Hematopoietic multipotent progenitor cell treated with erythropoietin and hydrocortisone succinate and interleukin-3 and kit ligand, for 8 days (in vitro differentiated cells): ENCODE measurements at regions not wholly inside any gene's neighbourhood (a gene's known extent, or its start where the extent isn't known, plus 50 kb on each side); places are given as distances from the start of the nearest gene placed in this dataset.
"Not testable (repeated sequence)": the region's sequence is repeated elsewhere in the genome, so short reads cannot be mapped to it uniquely, and the experiment has no call there.

Experiments
- DNase-seq: peaks from one replicate; pipeline ENCODE4 v3.0.0-alpha.2; 2015

DNA sequence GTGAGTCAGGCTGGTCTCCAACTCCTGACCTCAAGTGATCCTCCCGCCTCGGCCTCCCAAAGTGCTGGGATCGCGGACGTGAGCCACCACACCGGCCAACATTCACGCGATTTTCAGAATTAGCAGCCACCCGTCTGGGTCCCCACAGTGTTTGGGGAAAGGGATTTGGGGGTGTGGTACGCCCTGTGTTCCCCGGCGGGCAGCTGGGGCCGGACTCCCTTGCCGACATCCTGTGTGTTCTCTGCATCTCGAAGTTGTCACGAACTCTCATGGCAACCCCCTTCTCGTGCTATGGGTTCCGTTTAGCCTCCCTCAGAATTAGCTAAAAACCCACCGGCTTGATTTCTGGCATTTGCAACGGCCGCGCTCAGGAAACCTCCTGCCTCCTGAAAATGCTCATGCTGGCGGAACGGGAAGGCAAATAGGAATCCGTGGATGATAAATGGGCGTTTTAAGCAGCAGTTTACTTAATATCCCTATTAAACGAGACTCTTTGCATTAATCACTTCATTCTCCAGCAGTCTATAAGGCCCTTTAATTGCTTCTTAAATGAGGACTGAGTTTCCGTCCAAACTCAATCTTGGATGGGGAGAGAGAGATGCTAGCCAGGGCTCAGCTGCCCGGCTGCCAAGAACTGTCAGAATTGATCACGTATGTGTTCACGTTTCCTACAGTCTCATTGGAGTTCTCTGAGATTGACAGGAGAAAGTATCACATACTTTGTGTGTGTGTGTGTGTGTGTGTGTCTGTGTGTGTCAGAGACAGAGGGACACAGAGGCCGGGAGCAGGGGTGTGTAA lies 78.9 kb upstream of the PPP2R3B start:
- DNase-seq = no peak

- DNase-seq = not testable (repeated sequence)
Observed at GRCh38 chrX:466836-467235, 80.1 kb upstream of the PPP2R3B start.

DNA sequence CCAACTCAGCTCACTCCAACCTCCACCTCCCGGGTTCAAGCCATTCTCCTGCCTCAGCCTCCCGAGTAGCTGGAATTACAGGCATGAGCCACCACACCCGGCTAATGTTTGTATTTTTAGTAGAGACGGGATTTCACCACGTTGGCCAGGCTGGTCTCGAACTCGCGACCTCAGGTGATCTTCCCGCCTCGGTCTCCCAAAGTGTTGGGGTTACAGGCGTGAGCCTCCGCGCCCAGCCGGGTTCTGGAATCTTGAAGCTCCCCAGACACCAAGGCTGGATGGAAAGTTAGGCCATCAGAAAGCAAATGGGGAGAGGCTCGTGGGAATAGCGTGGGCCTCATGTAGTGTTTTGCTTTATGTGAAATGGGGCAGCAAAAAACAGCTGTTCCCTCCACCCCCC lies 81.0 kb upstream of the PPP2R3B start:
- not testable (repeated sequence) for DNase-seq

GRCh38 chrX:468979-469378 lies 82.3 kb upstream of the PPP2R3B start:
- DNase-seq = no peak

DNA sequence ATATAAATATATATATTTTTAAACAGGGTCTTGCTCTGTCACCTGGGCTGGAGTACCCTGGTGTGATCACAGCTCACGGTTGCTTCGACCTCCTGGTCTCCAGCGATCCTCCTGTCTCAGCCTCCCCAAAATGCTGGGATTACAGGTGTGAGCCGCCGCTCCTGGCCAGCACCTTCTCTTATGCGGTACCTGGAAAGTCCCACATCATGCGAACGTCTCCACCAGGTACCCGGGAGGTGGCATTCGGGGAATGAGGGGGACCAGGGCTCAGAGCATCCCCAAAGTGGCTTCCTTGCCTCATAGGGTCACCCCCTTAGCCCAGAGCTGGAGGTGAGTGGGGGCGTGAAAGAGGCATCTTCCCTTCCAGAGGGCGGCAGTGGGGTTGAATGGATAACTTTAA lies 84.0 kb upstream of the PPP2R3B start:
- DNase-seq = no peak

GRCh38 chrX:471281-471680 lies 84.6 kb upstream of the PPP2R3B start:
- no peak for DNase-seq

DNA sequence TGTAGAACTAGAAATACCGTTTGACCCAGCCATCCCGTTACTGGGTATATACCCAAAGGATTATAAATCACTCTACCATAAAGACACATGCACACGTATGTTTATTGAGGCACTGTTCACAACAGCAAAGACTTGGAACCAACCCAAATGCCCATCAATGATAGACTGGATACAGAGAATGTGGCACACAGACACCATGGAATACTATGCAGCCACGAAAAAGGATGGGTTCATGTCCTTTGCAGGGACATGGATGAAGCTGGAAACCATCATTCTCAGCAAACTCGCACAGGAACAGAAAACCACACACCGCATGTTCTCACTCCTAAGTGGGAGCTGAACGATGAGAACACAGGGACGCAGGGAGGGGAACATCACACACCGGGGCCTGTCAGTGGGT lies 85.6 kb upstream of the PPP2R3B start:
- DNase-seq = not testable (repeated sequence)

DNA sequence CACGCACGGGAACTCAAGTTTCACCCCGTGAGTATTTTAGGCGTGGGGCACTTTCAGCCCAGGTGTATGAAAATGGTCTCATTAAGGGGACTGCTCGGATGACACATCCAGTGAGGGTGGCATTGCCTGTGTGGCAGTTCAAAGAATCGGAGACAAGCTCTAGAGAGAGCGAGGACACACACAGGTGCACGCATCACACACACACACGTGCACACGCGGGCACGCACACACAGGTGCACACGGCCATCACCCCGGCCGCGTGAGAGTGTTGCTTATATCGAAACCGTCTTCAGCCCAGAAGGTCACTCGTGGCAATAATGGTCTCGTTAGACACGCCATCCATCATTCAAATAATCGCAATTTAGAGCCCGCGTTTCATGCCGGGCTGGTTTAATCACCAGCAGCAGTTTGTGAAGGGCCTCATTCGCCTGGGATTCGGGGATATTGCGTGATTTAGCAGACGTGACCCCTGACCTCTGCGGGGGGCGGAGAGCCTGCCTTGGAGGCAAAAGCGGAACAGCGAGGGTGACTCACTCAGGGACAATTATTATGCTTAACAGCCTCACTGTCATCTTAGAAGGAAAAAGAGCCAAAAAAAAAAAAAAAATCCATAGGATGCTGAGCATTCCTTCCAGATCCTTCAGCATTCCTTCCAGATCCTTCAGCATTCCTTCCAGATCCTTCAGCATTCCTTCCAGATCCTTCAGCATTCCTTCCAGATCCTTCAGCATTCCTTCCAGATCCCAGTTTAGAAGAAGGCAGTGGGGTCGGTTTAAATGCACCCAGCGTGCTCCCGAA lies 89.4 kb upstream of the PPP2R3B start:
- DNase-seq = no peak

DNA sequence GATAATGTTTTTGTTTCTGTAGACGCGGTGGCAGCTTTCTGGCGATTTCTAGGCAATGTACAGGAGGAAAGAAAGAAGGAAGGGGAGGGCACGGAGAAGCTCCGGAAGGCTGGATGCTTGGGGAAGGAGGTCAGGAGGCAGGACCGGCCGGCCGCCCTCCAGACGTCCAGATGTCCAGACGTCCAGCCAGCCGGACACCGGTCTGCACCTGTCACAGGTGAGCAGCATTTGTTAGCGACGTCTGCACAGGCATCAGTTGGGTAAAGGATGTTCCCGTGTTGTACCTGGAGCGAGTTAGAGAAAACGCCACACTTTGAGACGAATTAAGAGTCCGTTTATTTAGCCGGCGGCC lies 90.0 kb upstream of the PPP2R3B start:
- DNase-seq = no peak

DNA sequence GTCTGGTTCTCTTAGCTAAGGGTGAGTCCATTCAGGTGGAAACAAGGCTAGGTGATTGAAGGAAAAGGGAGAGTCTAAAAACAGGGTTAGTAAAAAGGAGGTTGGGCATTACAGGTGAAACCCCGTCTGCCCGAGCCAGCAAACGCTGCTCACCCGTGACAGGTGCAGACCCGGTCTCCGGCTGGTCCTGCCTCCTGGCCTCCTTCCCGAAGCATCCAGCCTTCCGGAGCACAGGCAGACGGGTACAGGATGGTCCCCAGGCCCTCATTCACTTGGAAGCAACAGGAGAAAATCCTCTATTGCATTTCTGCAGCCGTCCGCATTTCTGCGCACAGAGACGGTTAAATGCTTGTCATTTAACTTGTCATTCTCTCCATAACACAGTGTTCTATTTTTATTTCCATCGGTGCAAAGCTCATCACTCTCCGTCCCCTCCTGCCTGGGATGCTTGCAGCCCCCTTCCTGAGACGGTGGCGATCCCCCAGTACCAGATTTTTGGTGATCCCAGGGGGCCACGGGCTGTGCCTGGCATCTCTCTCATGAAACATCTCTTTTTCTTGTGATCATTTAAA lies 90.8 kb upstream of the PPP2R3B start:
- DNase-seq = no peak

- DNase-seq = no peak
Observed at GRCh38 chrX:479273-479981, 92.7 kb upstream of the PPP2R3B start.

- no peak for DNase-seq
Observed at GRCh38 chrX:480861-481417, 94.2 kb upstream of the PPP2R3B start.

DNA sequence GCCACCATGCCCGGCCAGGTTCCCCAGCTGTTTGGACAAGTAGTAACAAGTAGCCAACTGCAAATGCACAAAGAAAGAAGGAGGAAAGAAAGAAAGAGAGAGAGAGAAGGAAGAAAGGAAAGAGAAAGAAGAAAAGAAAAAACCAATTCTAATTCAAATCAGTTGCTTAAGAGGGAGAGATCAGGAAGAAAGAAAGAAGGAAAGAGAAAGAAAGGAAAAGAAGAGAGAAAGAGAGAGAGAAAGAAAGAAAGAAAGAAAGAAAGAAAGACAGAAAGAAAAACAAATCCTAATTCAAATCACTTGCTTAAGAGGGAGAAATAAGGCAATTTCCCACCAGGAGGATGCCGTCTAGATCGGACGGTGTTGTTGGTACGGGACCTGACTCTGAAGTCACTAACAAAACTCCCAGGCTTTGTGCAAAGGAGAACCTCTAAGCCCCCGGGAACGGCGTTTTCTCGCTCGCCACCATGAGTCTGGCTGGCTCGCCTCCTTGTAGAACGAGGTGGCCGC lies 95.5 kb upstream of the PPP2R3B start:
- no peak for DNase-seq

DNA sequence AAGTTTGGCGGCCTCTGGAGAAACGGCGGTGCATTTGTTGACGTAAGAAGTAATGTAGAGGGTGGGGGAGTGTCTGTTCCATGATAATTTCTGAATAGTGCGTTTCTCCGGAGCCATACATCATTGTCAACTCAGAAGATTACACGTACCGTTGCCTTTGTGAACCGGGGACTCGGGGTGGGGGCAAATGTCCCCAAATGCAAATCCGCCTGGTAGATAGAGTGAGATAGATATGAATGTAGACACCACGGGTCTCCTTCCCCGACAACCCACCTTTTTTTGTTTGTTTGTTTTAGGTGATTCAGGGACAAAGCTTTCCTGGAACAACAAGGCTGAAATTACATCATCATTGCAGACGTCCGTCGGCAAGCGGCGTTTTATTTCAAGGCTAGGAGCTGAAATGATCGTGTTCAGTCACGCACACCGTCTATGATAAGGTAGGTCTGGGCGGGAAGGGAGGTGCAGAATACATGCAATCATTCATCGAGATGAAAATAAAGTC lies 96.0 kb upstream of the PPP2R3B start:
- no peak for DNase-seq

- DNase-seq = no peak
Observed at GRCh38 chrX:485368-485767, 98.7 kb upstream of the PPP2R3B start.

GRCh38 chrX:486325-486724 lies 99.6 kb upstream of the PPP2R3B start:
- DNase-seq = no peak

DNA sequence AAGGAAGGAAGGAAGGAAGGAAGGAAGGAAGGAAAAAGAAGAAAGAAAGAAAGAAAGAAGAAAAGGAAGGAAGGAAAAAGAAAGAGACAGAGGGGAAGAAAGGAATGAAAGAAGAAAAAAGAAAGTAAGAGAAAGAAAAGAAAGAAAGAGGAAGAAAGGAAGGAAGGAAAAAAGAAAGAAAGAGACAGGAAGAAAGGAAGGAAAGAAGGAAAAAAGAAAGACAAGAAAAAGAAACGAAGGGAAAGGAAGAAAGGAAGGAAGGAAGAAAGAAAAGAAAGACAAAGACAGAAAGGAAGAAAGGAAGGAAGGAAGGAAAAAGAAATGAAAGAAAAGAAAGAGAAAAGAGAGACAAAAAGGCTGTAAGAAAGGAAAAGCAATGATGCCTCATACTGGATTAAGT lies 101.1 kb upstream of the PPP2R3B start:
- DNase-seq = no peak

DNA sequence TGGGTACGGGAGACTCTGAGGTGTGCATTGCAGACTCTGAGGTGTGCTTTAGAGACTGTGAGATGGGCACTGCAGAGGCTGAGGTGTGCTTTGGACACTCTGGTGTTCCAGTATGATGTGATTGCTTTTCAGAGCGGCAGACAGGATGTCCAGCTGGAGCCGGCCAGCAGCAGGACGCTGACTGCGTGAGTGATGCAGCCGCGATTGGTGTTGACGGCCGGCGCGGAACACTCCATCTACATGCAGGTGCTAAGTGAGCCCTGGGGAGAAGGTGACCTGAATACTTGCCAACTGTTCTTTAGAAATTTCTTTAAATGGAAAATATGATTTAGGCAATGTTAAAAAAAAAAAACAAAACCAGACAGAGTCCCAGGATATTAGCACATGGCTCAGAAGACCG lies 103.1 kb upstream of the PPP2R3B start:
- DNase-seq = no peak

GRCh38 chrX:497186-498014 lies 110.7 kb upstream of the PPP2R3B start:
- DNase-seq = no peak

- DNase-seq = not testable (repeated sequence)
Observed at GRCh38 chrX:498901-499300, 112.2 kb upstream of the PPP2R3B start.

GRCh38 chrX:499870-500364 lies 113.2 kb upstream of the PPP2R3B start:
- no peak for DNase-seq
